Thymus (tissue), 11 donors: ENCODE measurements at regions not wholly inside any gene's neighbourhood (a gene's known extent, or its start where the extent isn't known, plus 50 kb on each side); places are given as distances from the start of the nearest gene placed in this dataset.

Source experiments
- DNase-seq, 9 donors: peaks; one replicate each; pipeline ENCODE4 v3.0.0-alpha.2; 2013; ENCODE audit warnings: low spot score in 9 of 9, low read depth in 6 of 9, missing footprints in 1 of 9
- H3K27ac ChIP-seq, 2 donors: one replicate each; pipeline ENCODE4 v1.5.1; 2013; ENCODE audit warnings: control low read depth in 1 of 2, low read depth in 1 of 2, low read length in 1 of 2, mild to moderate bottlenecking in 1 of 2, moderate library complexity in 1 of 2
- H3K27me3 ChIP-seq, 2 donors: one replicate each; pipeline ENCODE4 v1.5.1; 2013; ENCODE audit warnings: low read length in 1 of 2; ENCODE audit not compliant: control insufficient read depth in 2 of 2, insufficient read depth in 1 of 2
- H3K36me3 ChIP-seq, 2 donors: one replicate each; pipeline ENCODE4 v1.5.1; 2013; ENCODE audit warnings: low read length in 1 of 2, mild to moderate bottlenecking in 1 of 2, moderate library complexity in 1 of 2; ENCODE audit not compliant: control insufficient read depth in 2 of 2, insufficient read depth in 2 of 2
- H3K4me1 ChIP-seq, 2 donors: one replicate each; pipeline ENCODE4 v1.5.1; 2013; ENCODE audit warnings: low read length in 2 of 2; ENCODE audit not compliant: control insufficient read depth in 2 of 2, insufficient read depth in 2 of 2
- H3K4me3 ChIP-seq, 2 donors: one replicate each; pipeline ENCODE4 v1.5.1; 2013; ENCODE audit warnings: low read length in 2 of 2, control low read depth in 1 of 2, mild to moderate bottlenecking in 1 of 2
- H3K9me3 ChIP-seq, 2 donors: one replicate each; pipeline ENCODE4 v1.5.1; 2013; ENCODE audit warnings: low read length in 1 of 2, mild to moderate bottlenecking in 1 of 2; ENCODE audit not compliant: control insufficient read depth in 2 of 2, insufficient read depth in 1 of 2
- WGBS: extraction: QIAGEN DNeasy Blood & Tissue Kit; methylation state at CpG from one replicate; pipeline ENCODE4 v1.1.7; 2013; 5-methylcytosine and 5-hydroxymethylcytosine counted together
- donor health status: healthy.

- Histone ChIP-seq H3K27ac (no peak overlapping the region), H3K4me1 (no peaks in the 10 kb centered on the region), H3K4me3 (no peak overlapping the region), H3K9me3 (peaks cover 0 to 3% of the 10 kb centered on the region in 2 donors), H3K36me3 (no peaks in the 10 kb centered on the region), H3K27me3 (no peaks in the 10 kb centered on the region)
- 84% methylated on average over 5 of the region's 5 CpGs for WGBS
- DNase-seq = no peak
Measured at GRCh38 chr9:11039006-11039405, 426.2 kb upstream of the PTPRD start.

GRCh38 chr9:11045589-11045988 is 432.8 kb upstream of the PTPRD start:
- H3K4me3 ChIP-seq = no peak overlapping the region
- DNase-seq = no peak
- WGBS = 84% methylated on average over 2 of the region's 2 CpGs

GRCh38 chr9:11063263-11063662 is 450.5 kb upstream of the PTPRD start:
- H3K27ac ChIP-seq = no peak overlapping the region
- H3K4me1 ChIP-seq = no peaks in the 10 kb centered on the region
- H3K4me3 ChIP-seq = no peak overlapping the region
- no peak for DNase-seq
- no peaks in the 10 kb centered on the region for H3K36me3 ChIP-seq
- no peaks in the 10 kb centered on the region for H3K9me3 ChIP-seq
- H3K27me3 ChIP-seq = no peaks in the 10 kb centered on the region

More at GRCh38 chr9:11045589-11045988, 432.8 kb upstream of the PTPRD start:
- Histone ChIP-seq H3K27me3 (no peaks in the 10 kb centered on the region), H3K9me3 (no peaks in the 10 kb centered on the region), H3K27ac (no peak overlapping the region), H3K4me1 (no peaks in the 10 kb centered on the region), H3K36me3 (no peaks in the 10 kb centered on the region)

DNA sequence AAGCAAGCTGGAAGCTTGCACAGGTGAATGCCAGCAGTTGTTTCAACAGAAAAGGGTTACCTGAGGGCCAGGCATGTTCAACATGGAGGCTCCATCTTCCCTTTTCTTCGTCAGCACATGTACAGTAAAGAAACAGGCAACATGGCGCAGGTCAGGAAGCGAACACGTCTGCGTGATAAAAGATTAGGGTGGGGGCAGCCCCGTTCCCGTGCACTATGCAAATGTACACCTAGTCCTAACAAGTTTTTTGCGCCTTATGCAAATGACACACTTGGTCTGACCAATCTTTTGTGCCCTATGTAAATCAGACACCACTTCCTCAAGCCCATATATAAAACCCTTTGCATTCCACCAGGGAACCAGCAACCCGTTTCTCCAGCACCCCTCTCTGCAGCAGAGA is 452.1 kb upstream of the PTPRD start:
- H3K4me1 ChIP-seq = no peaks in the 10 kb centered on the region
- H3K27ac ChIP-seq = no peak overlapping the region
- WGBS = 88% methylated on average over 9 of the region's 9 CpGs
- H3K4me3 ChIP-seq = no peak overlapping the region
- no peaks in the 10 kb centered on the region for H3K36me3 ChIP-seq
- H3K9me3 ChIP-seq = no peaks in the 10 kb centered on the region
- no peaks in the 10 kb centered on the region for H3K27me3 ChIP-seq
- DNase-seq = no peak

- H3K27ac ChIP-seq = no peak overlapping the region
- no peaks in the 10 kb centered on the region for H3K4me1 ChIP-seq
- H3K9me3 ChIP-seq = no peaks in the 10 kb centered on the region
- WGBS = 11% methylated on average over 1 of the region's 1 CpG
- H3K4me3 ChIP-seq = no peak overlapping the region
- no peaks in the 10 kb centered on the region for H3K27me3 ChIP-seq
- no peaks in the 10 kb centered on the region for H3K36me3 ChIP-seq
- no peak for DNase-seq
Measured at GRCh38 chr9:11072176-11072575, 459.4 kb upstream of the PTPRD start.

- Histone ChIP-seq H3K9me3 (no peaks in the 10 kb centered on the region), H3K4me3 (no peak overlapping the region), H3K27ac (no peak overlapping the region), H3K27me3 (no peaks in the 10 kb centered on the region), H3K4me1 (no peaks in the 10 kb centered on the region), H3K36me3 (no peaks in the 10 kb centered on the region)
- DNase-seq = no peak
- WGBS = 92% methylated on average over 2 of the region's 2 CpGs
Measured at GRCh38 chr9:11086561-11086960, 473.8 kb upstream of the PTPRD start.

GRCh38 chr9:11088821-11089374 is 476.1 kb upstream of the PTPRD start:
- Histone ChIP-seq H3K9me3 (no peaks in the 10 kb centered on the region), H3K36me3 (no peaks in the 10 kb centered on the region), H3K4me3 (no peak overlapping the region), H3K27me3 (no peaks in the 10 kb centered on the region), H3K4me1 (no peaks in the 10 kb centered on the region), H3K27ac (no peak overlapping the region)
- DNase-seq = no peak
- 78% methylated on average over 1 of the region's 1 CpG for whole genome bisulfite sequencing

GRCh38 chr9:11092974-11093373 is 480.2 kb upstream of the PTPRD start:
- no peaks in the 10 kb centered on the region for H3K9me3 ChIP-seq
- no peaks in the 10 kb centered on the region for H3K4me1 ChIP-seq
- WGBS = 92% methylated on average over 1 of the region's 1 CpG
- H3K4me3 ChIP-seq = no peak overlapping the region
- H3K27me3 ChIP-seq = no peaks in the 10 kb centered on the region
- H3K27ac ChIP-seq = no peak overlapping the region
- DNase-seq = no peak
- no peaks in the 10 kb centered on the region for H3K36me3 ChIP-seq

GRCh38 chr9:11097020-11097419 is 484.2 kb upstream of the PTPRD start:
- Histone ChIP-seq H3K9me3 (peaks cover 0 to 4% of the 10 kb centered on the region in 2 donors), H3K27me3 (no peaks in the 10 kb centered on the region), H3K27ac (no peak overlapping the region), H3K36me3 (no peaks in the 10 kb centered on the region), H3K4me1 (no peaks in the 10 kb centered on the region), H3K4me3 (no peak overlapping the region)
- DNase-seq = no peak
- 93% methylated on average over 1 of the region's 1 CpG for WGBS

- Histone ChIP-seq H3K4me1 (no peaks in the 10 kb centered on the region), H3K27me3 (no peaks in the 10 kb centered on the region), H3K27ac (no peak overlapping the region), H3K36me3 (no peaks in the 10 kb centered on the region), H3K4me3 (no peak overlapping the region), H3K9me3 (peaks cover 0 to 7% of the 10 kb centered on the region in 2 donors)
- peak in 1 of 9 donors; percentile 13 for DNase-seq
- WGBS = 89% methylated on average over 2 of the region's 2 CpGs
Measured at GRCh38 chr9:11103525-11103924, 490.7 kb upstream of the PTPRD start.
